ENCODE measurements at regions not wholly inside any gene's neighbourhood (a gene's known extent, or its start where the extent isn't known, plus 50 kb on each side); places are given as distances from the start of the nearest gene placed in this dataset.

DNA sequence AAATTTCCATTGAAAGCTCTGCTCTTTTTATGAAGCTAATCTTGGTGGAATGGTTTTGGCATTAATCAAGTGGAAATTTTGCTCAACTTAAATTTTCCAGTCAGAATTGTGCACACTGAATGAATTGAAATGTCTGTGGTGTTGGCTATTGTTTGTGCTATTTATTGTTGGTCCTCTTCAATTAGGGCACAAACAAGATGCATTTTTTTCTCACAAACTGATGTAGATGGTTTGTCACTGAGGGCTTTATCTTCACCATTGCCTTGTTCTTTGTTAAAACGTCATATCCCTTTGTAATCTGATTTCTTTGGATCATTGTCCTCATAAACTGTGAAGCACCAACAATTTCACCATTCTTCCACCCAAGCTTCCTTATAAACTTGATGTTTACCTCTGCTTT lies 152.1 kb upstream of the RHOBTB1 start:
- no peak for DNase-seq (ENCODE audit: low read depth in 2 of 2)
- H3K4me3 ChIP-seq (replicated peaks in 1 of 2; ENCODE audit: low read depth in 2 of 2, low read length in 2 of 2), result no peak overlapping the region
- TF ChIP-seq, protein P1, sequence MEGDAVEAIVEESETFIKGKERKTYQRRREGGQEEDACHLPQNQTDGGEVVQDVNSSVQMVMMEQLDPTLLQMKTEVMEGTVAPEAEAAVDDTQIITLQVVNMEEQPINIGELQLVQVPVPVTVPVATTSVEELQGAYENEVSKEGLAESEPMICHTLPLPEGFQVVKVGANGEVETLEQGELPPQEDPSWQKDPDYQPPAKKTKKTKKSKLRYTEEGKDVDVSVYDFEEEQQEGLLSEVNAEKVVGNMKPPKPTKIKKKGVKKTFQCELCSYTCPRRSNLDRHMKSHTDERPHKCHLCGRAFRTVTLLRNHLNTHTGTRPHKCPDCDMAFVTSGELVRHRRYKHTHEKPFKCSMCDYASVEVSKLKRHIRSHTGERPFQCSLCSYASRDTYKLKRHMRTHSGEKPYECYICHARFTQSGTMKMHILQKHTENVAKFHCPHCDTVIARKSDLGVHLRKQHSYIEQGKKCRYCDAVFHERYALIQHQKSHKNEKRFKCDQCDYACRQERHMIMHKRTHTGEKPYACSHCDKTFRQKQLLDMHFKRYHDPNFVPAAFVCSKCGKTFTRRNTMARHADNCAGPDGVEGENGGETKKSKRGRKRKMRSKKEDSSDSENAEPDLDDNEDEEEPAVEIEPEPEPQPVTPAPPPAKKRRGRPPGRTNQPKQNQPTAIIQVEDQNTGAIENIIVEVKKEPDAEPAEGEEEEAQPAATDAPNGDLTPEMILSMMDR (IDR thresholded peaks at IDR 0.05; ENCODE audit: low read depth, low read length), result no peak

DNA sequence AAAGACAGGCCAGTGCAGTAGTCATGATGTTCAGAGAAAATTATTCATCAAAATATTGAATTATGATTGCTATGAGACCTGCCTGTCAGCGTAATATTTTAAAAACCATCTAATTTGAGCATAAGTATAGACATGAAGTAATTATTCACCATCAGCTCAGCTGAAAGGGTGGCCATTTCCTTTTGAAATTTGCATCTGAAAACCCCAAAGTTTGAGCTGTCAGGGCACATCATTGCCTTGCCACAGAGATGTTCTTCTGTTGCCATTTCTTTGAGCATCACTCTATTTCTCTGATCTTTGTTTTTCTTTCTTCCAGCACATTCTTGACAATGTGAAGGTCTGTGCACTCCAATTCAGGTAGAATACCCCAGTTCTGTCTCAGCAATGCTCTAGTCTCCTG lies 147.5 kb upstream of the RHOBTB1 start:
- TF ChIP-seq, protein P1 (IDR thresholded peaks at IDR 0.05; ENCODE audit: low read depth, low read length), result no peak
- DNase-seq (ENCODE audit: low read depth in 2 of 2), result no peak
- H3K4me3 ChIP-seq (replicated peaks in 1 of 2; ENCODE audit: low read depth in 2 of 2, low read length in 2 of 2), result no peak overlapping the region

DNA sequence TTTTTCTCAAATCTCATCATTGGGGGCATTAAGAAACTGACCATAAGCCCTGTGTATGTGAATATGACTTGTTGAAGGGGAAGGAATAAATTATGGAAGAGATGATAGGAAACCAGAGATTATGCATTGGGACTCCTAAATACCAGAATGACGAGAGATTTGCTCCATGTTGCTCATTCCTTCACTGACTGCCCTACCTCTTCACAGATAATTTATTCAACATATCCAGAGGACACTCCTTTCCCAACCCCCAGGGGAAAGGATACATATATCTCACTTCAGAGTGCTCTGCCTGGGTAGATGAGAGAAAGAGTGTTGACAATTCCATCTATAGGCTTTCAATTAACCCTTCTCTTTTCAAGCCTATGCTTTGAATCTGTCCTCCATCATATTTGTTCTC lies 145.3 kb upstream of the RHOBTB1 start:
- no peak for DNase-seq (ENCODE audit: low read depth in 2 of 2)
- TF ChIP-seq, protein P1 (IDR thresholded peaks at IDR 0.05; ENCODE audit: low read depth, low read length), result no peak
- no peak overlapping the region for H3K4me3 ChIP-seq (replicated peaks in 1 of 2; ENCODE audit: low read depth in 2 of 2, low read length in 2 of 2)

DNA sequence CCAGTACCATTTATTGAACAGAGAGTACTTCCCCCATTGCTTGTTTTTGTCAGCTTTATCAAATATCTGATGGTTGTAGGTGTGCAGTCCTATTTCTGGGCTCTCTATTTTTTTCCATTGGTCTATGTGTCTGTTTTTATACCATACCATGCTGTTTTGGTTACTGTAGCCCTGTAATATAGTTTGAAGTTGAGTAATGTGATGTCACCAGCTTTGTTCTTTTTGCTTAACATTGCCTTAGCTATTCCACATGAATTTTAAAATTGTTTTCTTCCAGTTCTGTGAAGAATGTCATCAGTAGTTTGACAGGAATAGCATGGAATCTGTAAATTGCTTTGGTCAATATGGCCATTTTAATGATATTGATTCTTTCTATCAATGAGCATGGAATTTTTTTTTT lies 140.5 kb upstream of the RHOBTB1 start:
- DNase-seq (ENCODE audit: low read depth in 2 of 2), result no peak
- TF ChIP-seq, protein P1 (IDR thresholded peaks at IDR 0.05; ENCODE audit: low read depth, low read length), result no peak
- no peak overlapping the region for H3K4me3 ChIP-seq (replicated peaks in 1 of 2; ENCODE audit: low read depth in 2 of 2, low read length in 2 of 2)

GRCh38 chr10:61081301-61081700 lies 137.3 kb upstream of the RHOBTB1 start:
- no peak for DNase-seq (ENCODE audit: low read depth in 2 of 2)
- TF ChIP-seq, protein P1 (IDR thresholded peaks at IDR 0.05; ENCODE audit: low read depth, low read length), result no peak
- H3K4me3 ChIP-seq (replicated peaks in 1 of 2; ENCODE audit: low read depth in 2 of 2, low read length in 2 of 2), result no peak overlapping the region

- TF ChIP-seq, protein P1 (IDR thresholded peaks at IDR 0.05; ENCODE audit: low read depth, low read length), result no peak
- peak in 1 of 2 donors; percentile 54 for DNase-seq (ENCODE audit: low read depth in 2 of 2)
Observed at GRCh38 chr10:61078542-61079275, 134.7 kb upstream of the RHOBTB1 start.

More at GRCh38 chr10:61078542-61079275, 134.7 kb upstream of the RHOBTB1 start:
- no peak overlapping the region for H3K4me3 ChIP-seq (replicated peaks in 1 of 2; ENCODE audit: low read depth in 2 of 2, low read length in 2 of 2)

All from cardiac fibroblast (primary cell).